ENCODE measurements at regions not wholly inside any gene's neighbourhood (a gene's known extent, or its start where the extent isn't known, plus 50 kb on each side); places are given as distances from the start of the nearest gene placed in this dataset.

DNA sequence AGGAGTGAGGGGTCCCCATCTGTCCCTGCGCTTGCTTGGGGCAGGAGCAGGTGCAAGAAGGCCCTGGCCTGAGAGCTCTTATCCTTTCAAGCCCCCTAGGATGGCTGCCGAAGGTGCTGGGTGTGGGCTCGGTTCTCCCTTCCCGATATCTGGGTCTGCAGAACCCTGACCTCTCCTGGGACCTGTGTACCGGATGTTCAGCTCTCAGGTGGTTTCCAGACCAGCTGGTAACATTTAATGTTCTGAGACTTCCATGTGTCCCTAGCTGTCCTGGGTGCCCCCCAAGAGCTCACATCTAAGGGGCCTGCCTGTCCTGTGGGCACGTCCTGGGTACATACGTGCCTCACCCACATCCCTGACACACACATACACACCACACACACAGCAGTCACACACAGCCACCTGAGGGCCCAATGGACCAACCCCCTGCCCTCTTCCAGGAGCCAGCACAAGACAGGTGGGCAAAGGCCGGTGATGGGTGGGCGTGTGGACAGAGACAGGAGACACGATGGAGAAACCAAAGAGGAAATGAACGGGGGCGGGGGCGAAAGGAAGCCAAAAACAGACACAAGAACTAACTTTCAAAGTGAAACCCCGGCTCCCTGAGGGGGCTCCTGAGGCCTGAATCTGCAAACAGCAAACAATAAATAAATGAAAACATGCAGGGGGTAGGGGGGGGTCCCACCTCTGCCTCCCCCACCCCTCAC lies 124.3 kb downstream of the PTPRS start:
- DNase-seq (ENCODE audit: low read depth) = no peak

GRCh38 chr19:5215431-5215830 lies 125.2 kb downstream of the PTPRS start:
- no peak for DNase-seq (ENCODE audit: low read depth)

GRCh38 chr19:5214902-5215301 lies 125.7 kb downstream of the PTPRS start:
- no peak for DNase-seq (ENCODE audit: low read depth)

DNA sequence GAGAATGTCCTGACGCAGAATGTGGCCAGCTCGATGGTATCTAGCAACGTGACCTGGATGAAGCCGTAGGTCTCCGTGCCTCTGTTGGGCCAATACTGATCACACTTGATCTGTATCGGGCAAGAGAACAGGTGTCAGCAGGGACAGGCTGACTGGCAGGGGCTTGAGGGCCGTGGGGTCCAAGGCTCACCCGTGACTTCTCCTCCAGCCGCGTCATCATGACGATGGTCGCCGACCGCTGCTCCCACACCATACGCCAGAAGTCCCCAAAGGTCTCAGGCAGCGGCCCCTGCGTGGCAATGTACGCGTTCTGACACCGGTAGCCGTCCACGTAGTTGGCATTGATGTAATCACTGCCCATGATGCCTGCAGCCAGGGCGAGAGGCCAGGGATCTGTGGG lies 126.2 kb downstream of the PTPRS start:
- no peak for DNase-seq (ENCODE audit: low read depth)

GRCh38 chr19:5213667-5214066 lies 126.9 kb downstream of the PTPRS start:
- DNase-seq (ENCODE audit: low read depth) = no peak

GRCh38 chr19:5212101-5212500 lies 128.5 kb downstream of the PTPRS start:
- no peak for DNase-seq (ENCODE audit: low read depth)

DNA sequence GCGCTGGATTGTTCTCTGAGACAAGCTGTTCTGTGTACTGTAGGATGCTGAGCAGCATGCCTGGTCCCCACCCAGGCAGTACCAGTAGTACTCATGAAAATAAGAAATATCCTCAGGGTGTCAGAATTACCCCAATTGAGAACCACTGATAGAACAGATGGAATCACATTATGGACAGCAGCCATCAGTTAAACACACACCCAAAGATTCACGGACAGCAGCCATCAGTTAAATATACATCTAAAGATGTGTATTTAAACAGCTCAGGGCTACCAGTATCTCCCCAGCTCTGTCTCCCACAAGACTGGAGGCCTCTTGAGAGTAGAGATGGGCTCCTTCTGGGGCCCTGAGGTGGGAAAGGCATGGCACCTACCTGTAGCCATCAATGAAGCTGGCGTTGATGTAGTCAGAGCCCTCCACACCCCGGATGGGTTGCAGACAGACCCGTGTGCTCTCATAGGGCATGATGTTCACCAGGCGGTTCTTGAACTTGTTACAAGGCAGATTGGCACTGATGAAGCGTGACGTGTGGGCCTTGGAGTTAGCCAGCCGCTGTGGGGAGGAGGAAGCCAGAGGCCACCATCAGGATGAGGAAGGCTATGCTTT lies 129.3 kb downstream of the PTPRS start:
- DNase-seq (ENCODE audit: low read depth) = no peak

GRCh38 chr19:5210556-5210955 lies 130.1 kb downstream of the PTPRS start:
- DNase-seq (ENCODE audit: low read depth) = no peak

DNA sequence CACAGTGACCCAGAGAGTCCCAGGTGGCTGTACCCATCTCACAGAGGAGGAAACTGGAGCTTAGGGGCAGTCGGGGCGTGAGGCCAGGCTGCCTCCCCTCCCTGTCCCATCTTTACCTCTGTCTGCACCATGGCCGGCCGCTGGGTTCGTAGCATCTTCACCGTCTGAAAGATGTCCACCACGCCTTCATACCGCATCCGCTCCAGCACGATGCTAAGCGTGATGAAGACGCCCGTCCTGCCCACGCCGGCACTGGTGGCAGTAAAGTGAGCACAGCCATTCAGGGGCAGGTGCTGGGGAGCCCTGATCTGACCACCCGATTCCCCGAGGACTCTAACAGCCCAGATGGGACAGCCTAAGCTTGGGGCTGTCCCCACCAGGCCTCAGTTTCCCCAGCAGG lies 132.8 kb downstream of the PTPRS start:
- DNase-seq (ENCODE audit: low read depth) = no peak

GRCh38 chr19:5206751-5207075 lies 133.9 kb downstream of the PTPRS start:
- DNase-seq (ENCODE audit: low read depth) = no peak

- DNase-seq (ENCODE audit: low read depth) = no peak
Measured at GRCh38 chr19:5205937-5206750, 134.5 kb downstream of the PTPRS start.

DNA sequence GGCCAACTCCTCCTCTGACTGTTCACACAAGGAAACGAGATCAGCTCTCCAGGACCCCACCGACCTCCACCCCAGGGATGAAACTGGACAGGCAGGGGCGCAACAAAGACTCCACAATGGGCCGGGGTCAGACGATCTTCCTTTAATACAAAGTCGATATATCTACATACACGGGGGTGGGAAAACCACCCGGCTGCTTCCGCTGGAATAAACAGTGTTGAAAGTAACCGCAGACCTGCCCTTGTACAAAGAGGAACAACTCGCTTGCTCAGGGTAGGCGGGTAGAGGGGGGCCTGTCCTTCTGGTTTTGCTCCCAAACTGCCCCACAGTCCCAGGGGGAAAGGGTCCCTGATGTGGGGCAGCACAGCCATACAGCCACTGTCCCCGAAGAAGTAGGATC lies 135.2 kb downstream of the PTPRS start:
- no peak for DNase-seq (ENCODE audit: low read depth)

- DNase-seq (ENCODE audit: low read depth) = no peak
Measured at GRCh38 chr19:5204212-5204611, 136.4 kb downstream of the PTPRS start.

Data from activated T-cell treated with anti-CD3 and anti-CD28 coated beads for 24 hours (primary cell).